ENCODE measurements at regions not wholly inside any gene's neighbourhood (a gene's known extent, or its start where the extent isn't known, plus 50 kb on each side); places are given as distances from the start of the nearest gene placed in this dataset.

DNA sequence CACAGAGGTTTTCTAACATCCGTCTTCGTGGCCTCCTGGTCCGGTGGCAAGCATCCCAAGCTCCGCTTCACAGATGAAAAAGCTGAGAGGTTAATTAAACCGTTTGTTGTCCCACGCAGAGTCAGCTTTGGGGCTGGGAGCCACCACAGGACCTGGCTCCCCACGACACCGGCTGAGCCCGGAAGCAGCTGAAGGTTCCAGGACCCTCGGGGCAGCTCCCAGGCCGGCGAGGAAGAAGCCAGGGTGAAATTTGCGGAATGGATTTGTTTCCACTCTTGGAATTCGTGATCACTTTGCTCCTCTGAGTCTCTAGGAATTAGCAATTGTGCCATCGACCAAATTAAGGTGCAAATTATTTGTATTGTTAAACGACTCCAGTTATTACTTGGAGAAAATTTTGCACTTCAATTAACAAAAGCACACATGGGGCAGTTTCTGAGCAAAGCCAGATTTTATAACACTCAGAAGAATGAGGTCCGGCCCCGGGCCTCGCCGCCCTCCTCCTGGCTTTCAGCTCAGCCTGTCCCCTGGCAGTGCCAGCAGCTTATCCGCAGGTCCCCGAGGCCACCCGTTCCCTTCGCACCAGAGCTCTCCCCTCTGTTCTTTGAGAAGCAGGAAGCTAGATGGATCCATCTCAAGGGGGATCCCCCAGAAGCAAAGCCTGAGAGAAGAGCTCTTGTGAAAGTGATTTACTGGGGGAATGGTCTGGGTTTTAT lies 69.1 kb downstream of the SIK1 start:
- Histone ChIP-seq H3K9me2 (ENCODE audit: insufficient read depth) (no peaks in the 10 kb centered on the region), H3K27ac (ENCODE audit: low read depth, low read length) (no peak overlapping the region), H3K9ac (ENCODE audit: low read length) (no peak overlapping the region), H3K4me3 (replicated peaks in 1 of 2; ENCODE audit: low read depth in 1 of 2, low read length in 2 of 2) (no peak overlapping the region), H3K79me2 (ENCODE audit: insufficient read depth, low read length) (no peaks in the 10 kb centered on the region), H3K36me3 (ENCODE audit: control insufficient read depth in 1 of 2, insufficient read depth in 2 of 2, low read length in 2 of 2) (no peaks in the 10 kb centered on the region), H2AFZ (ENCODE audit: low read depth, low read length, poor library complexity, severe bottlenecking) (no peak overlapping the region), H3K4me2 (ENCODE audit: low read length) (no peak overlapping the region), H3K9me3 (ENCODE audit: control insufficient read depth in 1 of 2, insufficient read depth in 1 of 2, low read depth in 1 of 2, low read length in 2 of 2) (no peaks in the 10 kb centered on the region), H3K4me1 (ENCODE audit: control insufficient read depth in 1 of 2, insufficient read depth in 2 of 2, low read length in 2 of 2) (peaks cover 0 to 4% of the 10 kb centered on the region in 2 experiments; a peak in 1 of 4 replicates), H4K20me1 (ENCODE audit: insufficient read depth) (no peaks in the 10 kb centered on the region), H3K27me3 (ENCODE audit: insufficient read depth, low read length) (no peaks in the 10 kb centered on the region)
- ChIA-PET RAD21 (ENCODE audit: low non-redundant PET in 1 of 2, low total read pairs in 2 of 2, uncharacterized antibody in 2 of 2, unreplicated experiment in 2 of 2) (no interaction called here), CTCF (no interaction called here), POLR2A (no interaction called here)
- DNase-seq (ENCODE audit: low read depth, low spot score) (no peak), ATAC-seq (no peak)
- TF ChIP-seq EZH2 (IDR thresholded peaks at IDR 0.05), result no peak
- TF ChIP-seq SRF (IDR thresholded peaks at IDR 0.05; ENCODE audit: low read depth), result no peak
- TF ChIP-seq, protein P1, sequence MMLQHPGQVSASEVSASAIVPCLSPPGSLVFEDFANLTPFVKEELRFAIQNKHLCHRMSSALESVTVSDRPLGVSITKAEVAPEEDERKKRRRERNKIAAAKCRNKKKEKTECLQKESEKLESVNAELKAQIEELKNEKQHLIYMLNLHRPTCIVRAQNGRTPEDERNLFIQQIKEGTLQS (IDR thresholded peaks at IDR 0.05), result no peak
- TF ChIP-seq POLR2A (IDR thresholded peaks at IDR 0.05; ENCODE audit: borderline replicate concordance, extremely low read depth, insufficient read depth, insufficient read length), result no peak
- no peak for TF ChIP-seq YY1 (IDR thresholded peaks at IDR 0.05; ENCODE audit: extremely low read depth, insufficient replicate concordance, low read depth, low read length)
- TF ChIP-seq EGR1 (IDR thresholded peaks at IDR 0.05; ENCODE audit: low read depth), result no peak
- TF ChIP-seq SP1 (IDR thresholded peaks at IDR 0.05; ENCODE audit: low read depth), result no peak
- TF ChIP-seq ZNF274 (IDR thresholded peaks at IDR 0.05; ENCODE audit: low read depth, low read length), result no peak
- TF ChIP-seq, protein P2, sequence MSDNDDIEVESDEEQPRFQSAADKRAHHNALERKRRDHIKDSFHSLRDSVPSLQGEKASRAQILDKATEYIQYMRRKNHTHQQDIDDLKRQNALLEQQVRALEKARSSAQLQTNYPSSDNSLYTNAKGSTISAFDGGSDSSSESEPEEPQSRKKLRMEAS (IDR thresholded peaks at IDR 0.05), result no peak
- no peak for TF ChIP-seq POLR2AphosphoS5 (IDR thresholded peaks at IDR 0.05; ENCODE audit: low read depth, low read length)
- no peak for TF ChIP-seq SIN3A (IDR thresholded peaks at IDR 0.05; ENCODE audit: low read depth)
- TF ChIP-seq, protein P3, sequence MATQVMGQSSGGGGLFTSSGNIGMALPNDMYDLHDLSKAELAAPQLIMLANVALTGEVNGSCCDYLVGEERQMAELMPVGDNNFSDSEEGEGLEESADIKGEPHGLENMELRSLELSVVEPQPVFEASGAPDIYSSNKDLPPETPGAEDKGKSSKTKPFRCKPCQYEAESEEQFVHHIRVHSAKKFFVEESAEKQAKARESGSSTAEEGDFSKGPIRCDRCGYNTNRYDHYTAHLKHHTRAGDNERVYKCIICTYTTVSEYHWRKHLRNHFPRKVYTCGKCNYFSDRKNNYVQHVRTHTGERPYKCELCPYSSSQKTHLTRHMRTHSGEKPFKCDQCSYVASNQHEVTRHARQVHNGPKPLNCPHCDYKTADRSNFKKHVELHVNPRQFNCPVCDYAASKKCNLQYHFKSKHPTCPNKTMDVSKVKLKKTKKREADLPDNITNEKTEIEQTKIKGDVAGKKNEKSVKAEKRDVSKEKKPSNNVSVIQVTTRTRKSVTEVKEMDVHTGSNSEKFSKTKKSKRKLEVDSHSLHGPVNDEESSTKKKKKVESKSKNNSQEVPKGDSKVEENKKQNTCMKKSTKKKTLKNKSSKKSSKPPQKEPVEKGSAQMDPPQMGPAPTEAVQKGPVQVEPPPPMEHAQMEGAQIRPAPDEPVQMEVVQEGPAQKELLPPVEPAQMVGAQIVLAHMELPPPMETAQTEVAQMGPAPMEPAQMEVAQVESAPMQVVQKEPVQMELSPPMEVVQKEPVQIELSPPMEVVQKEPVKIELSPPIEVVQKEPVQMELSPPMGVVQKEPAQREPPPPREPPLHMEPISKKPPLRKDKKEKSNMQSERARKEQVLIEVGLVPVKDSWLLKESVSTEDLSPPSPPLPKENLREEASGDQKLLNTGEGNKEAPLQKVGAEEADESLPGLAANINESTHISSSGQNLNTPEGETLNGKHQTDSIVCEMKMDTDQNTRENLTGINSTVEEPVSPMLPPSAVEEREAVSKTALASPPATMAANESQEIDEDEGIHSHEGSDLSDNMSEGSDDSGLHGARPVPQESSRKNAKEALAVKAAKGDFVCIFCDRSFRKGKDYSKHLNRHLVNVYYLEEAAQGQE (IDR thresholded peaks at IDR 0.05; ENCODE audit: low read depth), result no peak
- TF ChIP-seq, protein P4, sequence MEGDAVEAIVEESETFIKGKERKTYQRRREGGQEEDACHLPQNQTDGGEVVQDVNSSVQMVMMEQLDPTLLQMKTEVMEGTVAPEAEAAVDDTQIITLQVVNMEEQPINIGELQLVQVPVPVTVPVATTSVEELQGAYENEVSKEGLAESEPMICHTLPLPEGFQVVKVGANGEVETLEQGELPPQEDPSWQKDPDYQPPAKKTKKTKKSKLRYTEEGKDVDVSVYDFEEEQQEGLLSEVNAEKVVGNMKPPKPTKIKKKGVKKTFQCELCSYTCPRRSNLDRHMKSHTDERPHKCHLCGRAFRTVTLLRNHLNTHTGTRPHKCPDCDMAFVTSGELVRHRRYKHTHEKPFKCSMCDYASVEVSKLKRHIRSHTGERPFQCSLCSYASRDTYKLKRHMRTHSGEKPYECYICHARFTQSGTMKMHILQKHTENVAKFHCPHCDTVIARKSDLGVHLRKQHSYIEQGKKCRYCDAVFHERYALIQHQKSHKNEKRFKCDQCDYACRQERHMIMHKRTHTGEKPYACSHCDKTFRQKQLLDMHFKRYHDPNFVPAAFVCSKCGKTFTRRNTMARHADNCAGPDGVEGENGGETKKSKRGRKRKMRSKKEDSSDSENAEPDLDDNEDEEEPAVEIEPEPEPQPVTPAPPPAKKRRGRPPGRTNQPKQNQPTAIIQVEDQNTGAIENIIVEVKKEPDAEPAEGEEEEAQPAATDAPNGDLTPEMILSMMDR (IDR thresholded peaks at IDR 0.05 in 2 of 3, conservative IDR thresholded peaks at IDR 0.05 in 1 of 3; ENCODE audit: borderline replicate concordance in 1 of 3, insufficient read depth in 1 of 3, low read depth in 2 of 3, low read length in 2 of 3), result no peak
- TF ChIP-seq JUND (IDR thresholded peaks at IDR 0.05), result no peak
- TF ChIP-seq TCF7L2 (IDR thresholded peaks at IDR 0.05; ENCODE audit: borderline replicate concordance, extremely low read depth, insufficient read depth, insufficient read length), result no peak
- TF ChIP-seq CBX3 (IDR thresholded peaks at IDR 0.05; ENCODE audit: low read depth), result no peak
- TF ChIP-seq, protein P5, sequence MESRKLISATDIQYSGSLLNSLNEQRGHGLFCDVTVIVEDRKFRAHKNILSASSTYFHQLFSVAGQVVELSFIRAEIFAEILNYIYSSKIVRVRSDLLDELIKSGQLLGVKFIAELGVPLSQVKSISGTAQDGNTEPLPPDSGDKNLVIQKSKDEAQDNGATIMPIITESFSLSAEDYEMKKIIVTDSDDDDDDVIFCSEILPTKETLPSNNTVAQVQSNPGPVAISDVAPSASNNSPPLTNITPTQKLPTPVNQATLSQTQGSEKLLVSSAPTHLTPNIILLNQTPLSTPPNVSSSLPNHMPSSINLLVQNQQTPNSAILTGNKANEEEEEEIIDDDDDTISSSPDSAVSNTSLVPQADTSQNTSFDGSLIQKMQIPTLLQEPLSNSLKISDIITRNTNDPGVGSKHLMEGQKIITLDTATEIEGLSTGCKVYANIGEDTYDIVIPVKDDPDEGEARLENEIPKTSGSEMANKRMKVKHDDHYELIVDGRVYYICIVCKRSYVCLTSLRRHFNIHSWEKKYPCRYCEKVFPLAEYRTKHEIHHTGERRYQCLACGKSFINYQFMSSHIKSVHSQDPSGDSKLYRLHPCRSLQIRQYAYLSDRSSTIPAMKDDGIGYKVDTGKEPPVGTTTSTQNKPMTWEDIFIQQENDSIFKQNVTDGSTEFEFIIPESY (IDR thresholded peaks at IDR 0.05; ENCODE audit: extremely low read depth, insufficient replicate concordance, low read length), result no peak
- no peak for TF ChIP-seq EZH2phosphoT487 (IDR thresholded peaks at IDR 0.05; ENCODE audit: borderline replicate concordance)
- no peak for TF ChIP-seq ZFX (IDR thresholded peaks at IDR 0.05)
- BruUV-seq (replicated peaks), result no TSS peak
- intact Hi-C loops (cut with micrococcal nuclease), result no loop called here

Data from HCT116 (cell line).